B cell (primary cell): ENCODE measurements at regions not wholly inside any gene's neighbourhood (a gene's known extent, or its start where the extent isn't known, plus 50 kb on each side); places are given as distances from the start of the nearest gene placed in this dataset.

ENCODE experiments used
- ATAC-seq: fragments of 200-7000 bp; cut with Tn5 transposase; one replicate; pipeline ENCODE4 v1.10.0; 2021; ENCODE audit warnings: low read depth, mild to moderate bottlenecking, moderate number of reproducible peaks, moderate library complexity
- CTCF ChIA-PET: fragments of 350-600 bp; sonication (Branson Sonifier 250); formaldehyde crosslinking; loops from one replicate; lab custom pipeline; 2021; ENCODE audit warnings: antibody characterized with exemption, inconsistent platforms; lab: Charles Lee
- POLR2A ChIA-PET: fragments of 350-600 bp; sonication (Branson Sonifier 250); formaldehyde crosslinking; loops from one replicate; lab custom pipeline; 2021; ENCODE audit warnings: antibody characterized with exemption; lab: Charles Lee
- DNase-seq: peaks from one replicate; pipeline ENCODE4 v3.0.0; 2013
- H2AFZ ChIP-seq: 2 replicates; pipeline ENCODE4 v1.6.1; 2012; ENCODE audit warnings: mild to moderate bottlenecking, low read depth, low read length; ENCODE audit not compliant: insufficient read depth, poor library complexity, severe bottlenecking
- H3K27ac ChIP-seq, 2 donors: 1 replicate in 1 of 2; 2 replicates in 1 of 2; pipeline ENCODE4 v1.5.1; 2012 to 2013; ENCODE audit warnings: low read length in 2 of 2, mild to moderate bottlenecking in 2 of 2, moderate library complexity in 1 of 2
- H3K27me3 ChIP-seq, 4 experiments: fragments of 200-600 bp in 1 of 4; sonication (generic) in 1 of 4; replicated peaks in 1 of 4; 1 replicate in 2 of 4; 2 replicates in 2 of 4; pipeline versions ENCODE4 v1.6.1 to v1.7.0; 2013 to 2016; ENCODE audit warnings: low read length in 3 of 4, mild to moderate bottlenecking in 2 of 4, mixed read lengths in 1 of 4, moderate library complexity in 1 of 4; ENCODE audit not compliant: insufficient read depth in 4 of 4, control insufficient read depth in 3 of 4; ENCODE audit errors: control extremely low read depth in 1 of 4
- H3K36me3 ChIP-seq, 2 experiments: replicated peaks in 1 of 2; 1 replicate in 1 of 2; 2 replicates in 1 of 2; pipeline versions ENCODE4 v1.6.1 to v1.7.1; 2013; ENCODE audit warnings: low read length in 1 of 2; ENCODE audit not compliant: insufficient read depth in 2 of 2, control insufficient read depth in 1 of 2; ENCODE audit errors: control extremely low read depth in 1 of 2, extremely low read depth in 1 of 2
- H3K4me1 ChIP-seq, 2 donors: fragments of 200-600 bp in 1 of 2; sonication (generic) in 1 of 2; 1 replicate in 1 of 2; 2 replicates in 1 of 2; pipeline versions ENCODE4 v1.5.1 to v1.6.1; 2013 to 2017; ENCODE audit warnings: low read length in 2 of 2; ENCODE audit not compliant: control insufficient read depth in 2 of 2, insufficient read depth in 2 of 2
- H3K4me2 ChIP-seq: replicated peaks from 2 replicates; pipeline ENCODE3; 2012; ENCODE audit warnings: mild to moderate bottlenecking, low read depth, low read length; ENCODE audit not compliant: poor library complexity, severe bottlenecking
- H3K4me3 ChIP-seq, 5 experiments: fragments of 200-600 bp in 1 of 5; sonication (generic) in 1 of 5; 1 replicate in 3 of 5; 2 replicates in 2 of 5; pipeline versions ENCODE4 v1.5.1 to v1.7.0; 2011 to 2016; ENCODE audit warnings: low read length in 4 of 5, mild to moderate bottlenecking in 4 of 5, low read depth in 2 of 5, control low read depth in 1 of 5, moderate library complexity in 1 of 5; ENCODE audit not compliant: insufficient read depth in 1 of 5; ENCODE audit errors: control extremely low read depth in 1 of 5, extremely low read depth in 1 of 5
- H3K79me2 ChIP-seq: fragments of 200-600 bp; sonication (generic); one replicate; pipeline ENCODE4 v1.6.0; 2016; ENCODE audit warnings: low read length; ENCODE audit not compliant: control insufficient read depth, insufficient read depth
- H3K9ac ChIP-seq: fragments of 200-600 bp; sonication (generic); 2 replicates; pipeline ENCODE4 v1.6.1; 2017; ENCODE audit warnings: mild to moderate bottlenecking, low read length, moderate library complexity
- H3K9me3 ChIP-seq, 3 donors: one replicate each; pipeline versions ENCODE4 v1.6.1 to v1.7.1; 2013; ENCODE audit warnings: low read length in 2 of 3; ENCODE audit not compliant: control insufficient read depth in 2 of 3, insufficient read depth in 1 of 3; ENCODE audit errors: control extremely low read depth in 1 of 3
- H4K20me1 ChIP-seq: 2 replicates; pipeline ENCODE4 v1.6.0; 2012; ENCODE audit warnings: mild to moderate bottlenecking, low read length; ENCODE audit not compliant: insufficient read depth, control insufficient read depth, poor library complexity, severe bottlenecking
- H3K27ac Mint-ChIP-seq: one replicate; pipeline ENCODE4 v1.8.0; 2021; ENCODE audit warnings: mixed read lengths
- H3K27me3 Mint-ChIP-seq: one replicate; pipeline ENCODE4 v1.8.0; 2021; ENCODE audit warnings: mixed read lengths
- H3K4me1 Mint-ChIP-seq: one replicate; pipeline ENCODE4 v1.8.0; 2021; ENCODE audit warnings: mixed read lengths
- H3K4me3 Mint-ChIP-seq: one replicate; pipeline ENCODE4 v1.8.0; 2021; ENCODE audit warnings: mixed read lengths
- H3K9me3 Mint-ChIP-seq: one replicate; pipeline ENCODE4 v1.8.0; 2022; ENCODE audit warnings: mixed read lengths; ENCODE audit not compliant: insufficient read depth
- EZH2 ChIP-seq: IDR thresholded peaks from 2 replicates; pipeline ENCODE4 v1.6.1; 2012; ENCODE audit warnings: borderline replicate concordance, low read depth, mild to moderate bottlenecking, moderate library complexity, low read length; ENCODE audit not compliant: insufficient read depth, poor library complexity, severe bottlenecking
- WGBS: methylation state at CpG from one replicate; pipeline ENCODE4 v1.1.5; 2013; ENCODE audit warnings: missing lambda C conversion rate; ENCODE audit not compliant: insufficient coverage; 5-methylcytosine and 5-hydroxymethylcytosine counted together
- intact Hi-C: fragments of 100-400 bp; cut with micrococcal nuclease; formaldehyde crosslinking; loops from one replicate; pipeline ENCODE4 v1.10.0; 2022
- TF ChIP-seq, protein P1 (sequence below): fragments of 200-600 bp; IDR thresholded peaks from one replicate; pipeline ENCODE4 v1.8.0; 2022; ENCODE audit warnings: antibody characterized with exemption, mild to moderate bottlenecking

DNA sequence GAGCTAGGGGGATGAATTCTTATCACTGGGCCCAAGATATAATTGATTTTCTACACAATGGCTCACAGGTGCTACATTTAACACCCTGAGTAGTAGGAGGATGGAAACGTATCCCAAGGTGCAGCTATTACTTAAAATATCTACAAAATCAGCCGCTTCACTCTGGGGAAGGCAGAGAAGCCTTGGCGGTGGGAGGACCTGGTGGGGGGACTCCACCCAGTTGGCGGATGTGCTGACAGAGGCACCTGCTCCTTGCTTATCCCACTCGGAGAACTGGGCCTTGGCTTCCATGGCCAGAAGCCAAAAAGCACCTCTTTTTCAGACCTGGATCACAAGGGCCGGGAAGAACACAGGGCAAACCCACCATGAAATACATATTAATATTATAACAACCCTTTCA is 106.3 kb downstream of the OTX2 start:
- H3K4me2 ChIP-seq: no peak overlapping the region
- no peak for DNase-seq
- H3K4me3 ChIP-seq: no peak overlapping the region
- intact Hi-C loops: no loop called here
- H3K27ac Mint-ChIP-seq: no peak overlapping the region
- H3K27me3 ChIP-seq: peaks cover 0 to 3% (median 0%) of the 10 kb centered on the region in 4 experiments
- no peaks in the 10 kb centered on the region for H3K4me1 Mint-ChIP-seq
- TF ChIP-seq, protein P1, sequence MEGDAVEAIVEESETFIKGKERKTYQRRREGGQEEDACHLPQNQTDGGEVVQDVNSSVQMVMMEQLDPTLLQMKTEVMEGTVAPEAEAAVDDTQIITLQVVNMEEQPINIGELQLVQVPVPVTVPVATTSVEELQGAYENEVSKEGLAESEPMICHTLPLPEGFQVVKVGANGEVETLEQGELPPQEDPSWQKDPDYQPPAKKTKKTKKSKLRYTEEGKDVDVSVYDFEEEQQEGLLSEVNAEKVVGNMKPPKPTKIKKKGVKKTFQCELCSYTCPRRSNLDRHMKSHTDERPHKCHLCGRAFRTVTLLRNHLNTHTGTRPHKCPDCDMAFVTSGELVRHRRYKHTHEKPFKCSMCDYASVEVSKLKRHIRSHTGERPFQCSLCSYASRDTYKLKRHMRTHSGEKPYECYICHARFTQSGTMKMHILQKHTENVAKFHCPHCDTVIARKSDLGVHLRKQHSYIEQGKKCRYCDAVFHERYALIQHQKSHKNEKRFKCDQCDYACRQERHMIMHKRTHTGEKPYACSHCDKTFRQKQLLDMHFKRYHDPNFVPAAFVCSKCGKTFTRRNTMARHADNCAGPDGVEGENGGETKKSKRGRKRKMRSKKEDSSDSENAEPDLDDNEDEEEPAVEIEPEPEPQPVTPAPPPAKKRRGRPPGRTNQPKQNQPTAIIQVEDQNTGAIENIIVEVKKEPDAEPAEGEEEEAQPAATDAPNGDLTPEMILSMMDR: no peak
- no peak for TF ChIP-seq EZH2
- CTCF ChIA-PET: no interaction called here
- H3K4me1 ChIP-seq: no peaks in the 10 kb centered on the region
- H3K27ac ChIP-seq: no peak overlapping the region
- H3K27me3 Mint-ChIP-seq: peaks cover 8% of the 10 kb centered on the region
- H3K9me3 ChIP-seq: no peaks in the 10 kb centered on the region
- H3K4me3 Mint-ChIP-seq: no peak overlapping the region
- WGBS: 58% methylated on average over 4 of the region's 6 CpGs
- no peaks in the 10 kb centered on the region for H3K9me3 Mint-ChIP-seq
- no peaks in the 10 kb centered on the region for H4K20me1 ChIP-seq
- POLR2A ChIA-PET: no interaction called here
- no peak for ATAC-seq
- no peak overlapping the region for H3K9ac ChIP-seq
- no peaks in the 10 kb centered on the region for H3K79me2 ChIP-seq
- H2AFZ ChIP-seq: no peak overlapping the region
- no peaks in the 10 kb centered on the region for H3K36me3 ChIP-seq

- ATAC-seq (no peak), DNase-seq (no peak)
- no peak for TF ChIP-seq EZH2
- H3K79me2 ChIP-seq: no peaks in the 10 kb centered on the region
- no peak overlapping the region for H3K9ac ChIP-seq
- ChIA-PET CTCF (no interaction called here), POLR2A (no interaction called here)
- no peak overlapping the region for H3K4me2 ChIP-seq
- H3K27ac Mint-ChIP-seq: no peak overlapping the region
- no peaks in the 10 kb centered on the region for H3K9me3 ChIP-seq
- no peaks in the 10 kb centered on the region for H3K36me3 ChIP-seq
- H3K27me3 Mint-ChIP-seq: peaks cover 4% of the 10 kb centered on the region
- no peaks in the 10 kb centered on the region for H4K20me1 ChIP-seq
- H3K4me1 Mint-ChIP-seq: no peaks in the 10 kb centered on the region
- H3K4me3 Mint-ChIP-seq: no peak overlapping the region
- WGBS: 83% methylated on average over 2 of the region's 9 CpGs
- intact Hi-C loops: no loop called here
- no peak overlapping the region for H2AFZ ChIP-seq
- no peaks in the 10 kb centered on the region for H3K4me1 ChIP-seq
- no peak overlapping the region for H3K27ac ChIP-seq
- peaks cover 0 to 3% (median 0%) of the 10 kb centered on the region in 4 experiments for H3K27me3 ChIP-seq
- no peaks in the 10 kb centered on the region for H3K9me3 Mint-ChIP-seq
- no peak overlapping the region for H3K4me3 ChIP-seq
These were observed 107.8 kb downstream of the OTX2 start for GRCh38 chr14:56702515-56702914.
